HEK293 (cell line): ENCODE measurements at regions not wholly inside any gene's neighbourhood (a gene's known extent, or its start where the extent isn't known, plus 50 kb on each side); places are given as distances from the start of the nearest gene placed in this dataset.

Source experiments
- ZFP37 ChIP-seq: fragments of 450-650 bp; formaldehyde crosslinking; IDR thresholded peaks from 2 replicates; pipeline ENCODE4 v1.5.1; 2016; ENCODE audit warnings: missing biosample characterization, missing genetic modification characterization
- ZNF274 ChIP-seq, 2 experiments: fragments of 200-500 bp in 1 of 2; fragments of 450-650 bp in 1 of 2; sonication (Bioruptor generic) in 1 of 2; formaldehyde crosslinking in 1 of 2; IDR thresholded peaks; 2 replicates each; pipeline versions ENCODE4 v1.5.1 to v1.6.1; 2014 to 2016; ENCODE audit warnings: borderline replicate concordance in 1 of 2, inconsistent platforms in 1 of 2, low read length in 1 of 2, missing biosample characterization in 1 of 2, missing genetic modification characterization in 1 of 2
- ZNF404 ChIP-seq: fragments of 450-650 bp; formaldehyde crosslinking; IDR thresholded peaks from 2 replicates; pipeline ENCODE4 v1.5.1; 2017; ENCODE audit warnings: missing biosample characterization, missing genetic modification characterization
- ZNF416 ChIP-seq: fragments of 450-650 bp; formaldehyde crosslinking; IDR thresholded peaks from 2 replicates; pipeline ENCODE4 v1.5.1; 2016; ENCODE audit warnings: missing biosample characterization, missing genetic modification characterization
- ZNF423 ChIP-seq: fragments of 450-650 bp; formaldehyde crosslinking; IDR thresholded peaks from 2 replicates; pipeline ENCODE4 v1.5.1; 2016; ENCODE audit warnings: missing biosample characterization, missing genetic modification characterization
- ZNF558 ChIP-seq: fragments of 450-650 bp; formaldehyde crosslinking; IDR thresholded peaks from 2 replicates; pipeline ENCODE4 v1.5.1; 2016; ENCODE audit warnings: missing biosample characterization, missing genetic modification characterization
- ZNF776 ChIP-seq: fragments of 450-650 bp; formaldehyde crosslinking; IDR thresholded peaks from 2 replicates; pipeline ENCODE4 v1.5.0; 2017; ENCODE audit warnings: missing biosample characterization, missing genetic modification characterization, borderline replicate concordance
- TF ChIP-seq, protein P1 (sequence below): fragments of 450-650 bp; formaldehyde crosslinking; IDR thresholded peaks from 2 replicates; pipeline ENCODE4 v1.5.1; 2017; ENCODE audit warnings: missing biosample characterization, missing genetic modification characterization
- TF ChIP-seq, protein P2 (sequence below): fragments of 450-650 bp; formaldehyde crosslinking; IDR thresholded peaks from 2 replicates; pipeline ENCODE4 v1.5.1; 2016; ENCODE audit warnings: missing biosample characterization, missing genetic modification characterization
- TF ChIP-seq, protein P3 (sequence below): fragments of 450-650 bp; formaldehyde crosslinking; IDR thresholded peaks from 2 replicates; pipeline ENCODE4 v1.5.1; 2016; ENCODE audit warnings: missing biosample characterization, missing genetic modification characterization, borderline replicate concordance
- TF ChIP-seq, protein P4 (sequence below): fragments of 450-650 bp; formaldehyde crosslinking; IDR thresholded peaks from 2 replicates; pipeline ENCODE4 v1.5.1; 2016; ENCODE audit warnings: missing biosample characterization, missing genetic modification characterization

DNA sequence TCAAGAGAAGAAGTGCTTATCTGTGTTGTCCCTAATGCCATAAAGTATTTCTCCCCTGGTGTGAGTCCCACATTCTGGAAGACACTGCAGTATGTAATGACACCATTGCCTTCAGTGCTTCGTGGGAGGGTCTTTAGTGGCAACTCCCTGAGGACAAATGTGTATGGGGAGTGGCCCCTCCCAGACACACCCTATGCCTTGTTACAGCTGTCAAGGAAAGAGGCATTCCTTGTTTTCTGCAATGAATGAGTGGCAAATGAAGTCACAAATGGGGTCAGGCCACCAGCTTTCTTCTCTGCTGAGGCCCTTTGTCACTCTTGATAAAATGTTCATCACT lies 183.2 kb downstream of the FGFR2 start:
- TF ChIP-seq, protein P1, sequence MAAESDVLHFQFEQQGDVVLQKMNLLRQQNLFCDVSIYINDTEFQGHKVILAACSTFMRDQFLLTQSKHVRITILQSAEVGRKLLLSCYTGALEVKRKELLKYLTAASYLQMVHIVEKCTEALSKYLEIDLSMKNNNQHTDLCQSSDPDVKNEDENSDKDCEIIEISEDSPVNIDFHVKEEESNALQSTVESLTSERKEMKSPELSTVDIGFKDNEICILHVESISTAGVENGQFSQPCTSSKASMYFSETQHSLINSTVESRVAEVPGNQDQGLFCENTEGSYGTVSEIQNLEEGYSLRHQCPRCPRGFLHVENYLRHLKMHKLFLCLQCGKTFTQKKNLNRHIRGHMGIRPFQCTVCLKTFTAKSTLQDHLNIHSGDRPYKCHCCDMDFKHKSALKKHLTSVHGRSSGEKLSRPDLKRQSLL = no peak
- TF ChIP-seq, protein P2, sequence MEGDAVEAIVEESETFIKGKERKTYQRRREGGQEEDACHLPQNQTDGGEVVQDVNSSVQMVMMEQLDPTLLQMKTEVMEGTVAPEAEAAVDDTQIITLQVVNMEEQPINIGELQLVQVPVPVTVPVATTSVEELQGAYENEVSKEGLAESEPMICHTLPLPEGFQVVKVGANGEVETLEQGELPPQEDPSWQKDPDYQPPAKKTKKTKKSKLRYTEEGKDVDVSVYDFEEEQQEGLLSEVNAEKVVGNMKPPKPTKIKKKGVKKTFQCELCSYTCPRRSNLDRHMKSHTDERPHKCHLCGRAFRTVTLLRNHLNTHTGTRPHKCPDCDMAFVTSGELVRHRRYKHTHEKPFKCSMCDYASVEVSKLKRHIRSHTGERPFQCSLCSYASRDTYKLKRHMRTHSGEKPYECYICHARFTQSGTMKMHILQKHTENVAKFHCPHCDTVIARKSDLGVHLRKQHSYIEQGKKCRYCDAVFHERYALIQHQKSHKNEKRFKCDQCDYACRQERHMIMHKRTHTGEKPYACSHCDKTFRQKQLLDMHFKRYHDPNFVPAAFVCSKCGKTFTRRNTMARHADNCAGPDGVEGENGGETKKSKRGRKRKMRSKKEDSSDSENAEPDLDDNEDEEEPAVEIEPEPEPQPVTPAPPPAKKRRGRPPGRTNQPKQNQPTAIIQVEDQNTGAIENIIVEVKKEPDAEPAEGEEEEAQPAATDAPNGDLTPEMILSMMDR (tag by site-specific recombination) = no peak
- TF ChIP-seq ZNF776 (tag by site-specific recombination) = no peak
- TF ChIP-seq ZFP37 = no peak
- TF ChIP-seq, protein P3, sequence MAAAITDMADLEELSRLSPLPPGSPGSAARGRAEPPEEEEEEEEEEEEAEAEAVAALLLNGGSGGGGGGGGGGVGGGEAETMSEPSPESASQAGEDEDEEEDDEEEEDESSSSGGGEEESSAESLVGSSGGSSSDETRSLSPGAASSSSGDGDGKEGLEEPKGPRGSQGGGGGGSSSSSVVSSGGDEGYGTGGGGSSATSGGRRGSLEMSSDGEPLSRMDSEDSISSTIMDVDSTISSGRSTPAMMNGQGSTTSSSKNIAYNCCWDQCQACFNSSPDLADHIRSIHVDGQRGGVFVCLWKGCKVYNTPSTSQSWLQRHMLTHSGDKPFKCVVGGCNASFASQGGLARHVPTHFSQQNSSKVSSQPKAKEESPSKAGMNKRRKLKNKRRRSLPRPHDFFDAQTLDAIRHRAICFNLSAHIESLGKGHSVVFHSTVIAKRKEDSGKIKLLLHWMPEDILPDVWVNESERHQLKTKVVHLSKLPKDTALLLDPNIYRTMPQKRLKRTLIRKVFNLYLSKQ (tag by site-specific recombination) = no peak
- no peak for TF ChIP-seq ZNF274 (IDR thresholded peaks at IDR 0.05; ENCODE audit: low read length)
- TF ChIP-seq ZNF274 (tag by site-specific recombination; IDR thresholded peaks at IDR 0.05; ENCODE audit: borderline replicate concordance) = no peak
- no peak for TF ChIP-seq ZNF558 (tag by site-specific recombination)
- no peak for TF ChIP-seq ZNF404 (tag by site-specific recombination)
- TF ChIP-seq ZNF416 (tag by site-specific recombination) = no peak
- no peak for TF ChIP-seq ZNF423 (tag by site-specific recombination)
- TF ChIP-seq, protein P4, sequence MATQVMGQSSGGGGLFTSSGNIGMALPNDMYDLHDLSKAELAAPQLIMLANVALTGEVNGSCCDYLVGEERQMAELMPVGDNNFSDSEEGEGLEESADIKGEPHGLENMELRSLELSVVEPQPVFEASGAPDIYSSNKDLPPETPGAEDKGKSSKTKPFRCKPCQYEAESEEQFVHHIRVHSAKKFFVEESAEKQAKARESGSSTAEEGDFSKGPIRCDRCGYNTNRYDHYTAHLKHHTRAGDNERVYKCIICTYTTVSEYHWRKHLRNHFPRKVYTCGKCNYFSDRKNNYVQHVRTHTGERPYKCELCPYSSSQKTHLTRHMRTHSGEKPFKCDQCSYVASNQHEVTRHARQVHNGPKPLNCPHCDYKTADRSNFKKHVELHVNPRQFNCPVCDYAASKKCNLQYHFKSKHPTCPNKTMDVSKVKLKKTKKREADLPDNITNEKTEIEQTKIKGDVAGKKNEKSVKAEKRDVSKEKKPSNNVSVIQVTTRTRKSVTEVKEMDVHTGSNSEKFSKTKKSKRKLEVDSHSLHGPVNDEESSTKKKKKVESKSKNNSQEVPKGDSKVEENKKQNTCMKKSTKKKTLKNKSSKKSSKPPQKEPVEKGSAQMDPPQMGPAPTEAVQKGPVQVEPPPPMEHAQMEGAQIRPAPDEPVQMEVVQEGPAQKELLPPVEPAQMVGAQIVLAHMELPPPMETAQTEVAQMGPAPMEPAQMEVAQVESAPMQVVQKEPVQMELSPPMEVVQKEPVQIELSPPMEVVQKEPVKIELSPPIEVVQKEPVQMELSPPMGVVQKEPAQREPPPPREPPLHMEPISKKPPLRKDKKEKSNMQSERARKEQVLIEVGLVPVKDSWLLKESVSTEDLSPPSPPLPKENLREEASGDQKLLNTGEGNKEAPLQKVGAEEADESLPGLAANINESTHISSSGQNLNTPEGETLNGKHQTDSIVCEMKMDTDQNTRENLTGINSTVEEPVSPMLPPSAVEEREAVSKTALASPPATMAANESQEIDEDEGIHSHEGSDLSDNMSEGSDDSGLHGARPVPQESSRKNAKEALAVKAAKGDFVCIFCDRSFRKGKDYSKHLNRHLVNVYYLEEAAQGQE (tag by site-specific recombination) = no peak
